Smooth muscle cell (in vitro differentiated cells): ENCODE measurements at regions not wholly inside any gene's neighbourhood (a gene's known extent, or its start where the extent isn't known, plus 50 kb on each side); places are given as distances from the start of the nearest gene placed in this dataset.

Experiments
- DNase-seq: peaks from one replicate; lab custom pipeline; 2025; ENCODE audit not compliant: unreplicated experiment; lab: John Stamatoyannopoulos, UW
- H2AFZ ChIP-seq: fragments of 200-600 bp; sonication (generic); 2 replicates; pipeline ENCODE4 v1.6.0; 2016; ENCODE audit warnings: antibody characterized with exemption, low read depth, mild to moderate bottlenecking
- H3F3A ChIP-seq: fragments of 200-600 bp; sonication (generic); 2 replicates; pipeline ENCODE4 v1.6.0; 2017; ENCODE audit warnings: antibody characterized with exemption, low read depth
- H3K27ac ChIP-seq: fragments of 200-600 bp; sonication (generic); 2 replicates; pipeline ENCODE4 v1.5.1; 2016; ENCODE audit warnings: low read depth, mild to moderate bottlenecking
- H3K27me3 ChIP-seq: fragments of 200-600 bp; sonication (generic); 2 replicates; pipeline ENCODE4 v1.6.1; 2016; ENCODE audit warnings: low read depth, mild to moderate bottlenecking
- H3K36me3 ChIP-seq: fragments of 200-600 bp; sonication (generic); 2 replicates; pipeline ENCODE4 v1.5.1; 2016; ENCODE audit warnings: low read depth
- H3K4me1 ChIP-seq: fragments of 200-600 bp; sonication (generic); 2 replicates; pipeline ENCODE4 v1.5.1; 2016; ENCODE audit warnings: low read depth
- H3K4me2 ChIP-seq: fragments of 200-600 bp; sonication (generic); 2 replicates; pipeline ENCODE4 v1.6.0; 2016; ENCODE audit warnings: mild to moderate bottlenecking
- H3K4me3 ChIP-seq: fragments of 200-600 bp; sonication (generic); 2 replicates; pipeline ENCODE4 v1.5.1; 2016; ENCODE audit warnings: mild to moderate bottlenecking
- H3K79me2 ChIP-seq: fragments of 200-600 bp; sonication (generic); 2 replicates; pipeline ENCODE4 v1.6.0; 2016; ENCODE audit warnings: low read depth, mild to moderate bottlenecking
- H3K9ac ChIP-seq: fragments of 200-600 bp; sonication (generic); 2 replicates; pipeline ENCODE4 v1.6.0; 2016; ENCODE audit warnings: low read depth
- H3K9me3 ChIP-seq: fragments of 200-600 bp; sonication (generic); replicated peaks from 2 replicates; pipeline ENCODE4 v1.5.1; 2016; ENCODE audit warnings: low read depth
- H4K20me1 ChIP-seq: fragments of 200-600 bp; sonication (generic); 2 replicates; pipeline ENCODE4 v1.6.0; 2016; ENCODE audit warnings: low read depth
- CTCF ChIP-seq: fragments of 200-600 bp; sonication (generic); IDR thresholded peaks from 2 replicates; pipeline ENCODE4 v1.5.1; 2017; ENCODE audit warnings: borderline replicate concordance, mild to moderate bottlenecking, antibody characterized with exemption; ENCODE audit not compliant: insufficient read depth, poor library complexity, severe bottlenecking
- WGBS: methylation state at CpG from one replicate; pipeline ENCODE4 v1.1.7; 2016; ENCODE audit warnings: low lambda C conversion rate; 5-methylcytosine and 5-hydroxymethylcytosine counted together

DNA sequence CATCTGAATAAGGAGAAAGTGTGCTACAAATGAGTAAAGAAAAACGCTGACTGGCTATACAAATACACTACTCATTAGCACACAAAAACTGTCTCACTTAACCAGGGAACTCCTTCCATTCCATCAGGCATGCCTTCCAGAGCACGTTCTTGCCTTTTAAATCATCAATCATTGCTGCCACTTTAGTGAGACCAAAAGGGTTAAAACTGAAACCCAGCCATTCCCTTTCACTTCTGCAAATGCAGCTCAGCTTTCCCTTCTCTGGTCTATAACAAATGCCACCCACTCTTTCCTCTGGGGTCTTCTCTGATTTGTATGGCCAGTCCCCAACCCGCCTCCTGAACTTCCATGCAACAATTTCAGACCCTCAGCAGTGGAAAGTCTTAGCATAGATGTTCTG lies 231.5 kb downstream of the TRIML1 start:
- Histone ChIP-seq H3K79me2 (no peaks in the 10 kb centered on the region), H3K36me3 (no peaks in the 10 kb centered on the region), H3K27ac (no peak overlapping the region), H3K9ac (no peak overlapping the region), H3K9me3 (peaks cover under 1% of the 10 kb centered on the region), H3K4me1 (no peaks in the 10 kb centered on the region), H3F3A (no peaks in the 10 kb centered on the region), H2AFZ (no peak overlapping the region), H3K27me3 (no peaks in the 10 kb centered on the region), H3K4me2 (no peak overlapping the region), H3K4me3 (no peak overlapping the region), H4K20me1 (no peaks in the 10 kb centered on the region)
- no peak for TF ChIP-seq CTCF
- no peak for DNase-seq
- 62% methylated on average over 3 of the region's 3 CpGs for WGBS

DNA sequence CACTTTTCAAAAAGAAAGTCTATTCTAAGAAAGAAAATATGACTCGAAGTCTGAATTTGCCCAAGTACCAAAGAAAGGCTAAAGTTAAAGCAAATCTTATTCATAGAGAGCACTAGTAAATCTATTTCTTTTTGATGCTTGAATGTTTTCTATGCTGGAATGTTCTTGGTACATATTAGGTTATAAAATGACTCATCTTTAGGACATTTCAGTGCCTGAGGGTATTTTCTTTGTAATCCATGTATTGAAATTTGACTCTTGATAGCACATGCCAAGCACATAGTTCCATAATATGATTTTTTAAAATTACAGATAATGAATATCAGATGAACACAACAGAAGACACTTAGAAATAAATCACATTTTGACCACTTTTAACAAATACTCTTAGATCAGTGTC lies 232.8 kb downstream of the TRIML1 start:
- DNase-seq, result no peak
- Histone ChIP-seq H3K4me3 (no peak overlapping the region), H3K4me2 (no peak overlapping the region)

DNA sequence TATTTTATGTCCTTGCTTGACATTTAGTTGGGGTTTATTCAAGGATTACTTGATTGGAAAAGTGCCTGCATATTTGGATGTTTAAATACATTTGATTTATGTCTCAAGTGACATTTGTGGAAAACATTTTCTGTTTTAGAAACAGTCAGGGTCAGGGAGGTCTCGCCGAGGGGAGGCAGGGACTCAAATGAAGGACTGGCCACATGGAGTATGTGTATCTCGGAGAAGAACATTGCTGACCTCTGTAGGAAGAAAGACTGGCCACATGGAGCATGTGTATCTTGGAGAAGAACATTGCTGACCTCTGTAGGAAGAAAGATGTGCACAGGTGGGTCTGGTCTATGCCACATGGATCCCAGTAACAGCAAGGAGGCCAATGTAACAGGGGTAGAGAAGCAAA lies 233.6 kb downstream of the TRIML1 start:
- peaks cover 8% of the 10 kb centered on the region for H3K9me3 ChIP-seq
- H3K4me3 ChIP-seq, result no peak overlapping the region
- H3K79me2 ChIP-seq, result no peaks in the 10 kb centered on the region
- H3K27me3 ChIP-seq, result no peaks in the 10 kb centered on the region
- H3K9ac ChIP-seq, result no peak overlapping the region
- 78% methylated on average over 3 of the region's 3 CpGs for WGBS
- TF ChIP-seq CTCF, result no peak
- H3K4me1 ChIP-seq, result no peaks in the 10 kb centered on the region
- no peak for DNase-seq
- H3K36me3 ChIP-seq, result no peaks in the 10 kb centered on the region
- H3K27ac ChIP-seq, result no peak overlapping the region
- H3K4me2 ChIP-seq, result no peak overlapping the region
- H2AFZ ChIP-seq, result no peak overlapping the region
- no peaks in the 10 kb centered on the region for H4K20me1 ChIP-seq
- no peaks in the 10 kb centered on the region for H3F3A ChIP-seq

More for the DNA sequence above, 232.8 kb downstream of the TRIML1 start:
- Histone ChIP-seq H3K9me3 (peaks cover 8% of the 10 kb centered on the region), H2AFZ (no peak overlapping the region), H3K36me3 (no peaks in the 10 kb centered on the region), H4K20me1 (no peaks in the 10 kb centered on the region), H3K27me3 (no peaks in the 10 kb centered on the region), H3F3A (no peaks in the 10 kb centered on the region), H3K27ac (no peak overlapping the region), H3K79me2 (no peaks in the 10 kb centered on the region), H3K4me1 (no peaks in the 10 kb centered on the region), H3K9ac (no peak overlapping the region)
- no peak for TF ChIP-seq CTCF
- WGBS, result 92% methylated on average over 1 of the region's 1 CpG

GRCh38 chr4:188374871-188375270 lies 235.6 kb downstream of the TRIML1 start:
- Histone ChIP-seq H4K20me1 (no peaks in the 10 kb centered on the region), H3F3A (no peaks in the 10 kb centered on the region), H3K4me1 (no peaks in the 10 kb centered on the region)

More at GRCh38 chr4:188374871-188375270, 235.6 kb downstream of the TRIML1 start:
- H2AFZ ChIP-seq, result no peak overlapping the region
- H3K36me3 ChIP-seq, result no peaks in the 10 kb centered on the region
- peaks cover 8% of the 10 kb centered on the region for H3K9me3 ChIP-seq
- H3K4me2 ChIP-seq, result no peak overlapping the region
- H3K9ac ChIP-seq, result no peak overlapping the region
- H3K27ac ChIP-seq, result no peak overlapping the region
- H3K27me3 ChIP-seq, result no peaks in the 10 kb centered on the region
- no peak for TF ChIP-seq CTCF
- no peak for DNase-seq
- H3K79me2 ChIP-seq, result no peaks in the 10 kb centered on the region
- WGBS, result 93% methylated on average over 5 of the region's 5 CpGs
- H3K4me3 ChIP-seq, result no peak overlapping the region
